B cell (primary cell): ENCODE measurements at regions not wholly inside any gene's neighbourhood (a gene's known extent, or its start where the extent isn't known, plus 50 kb on each side); places are given as distances from the start of the nearest gene placed in this dataset.

ENCODE experiments used
- ATAC-seq: fragments of 200-7000 bp; cut with Tn5 transposase; one replicate; pipeline ENCODE4 v1.10.0; 2021; ENCODE audit warnings: low read depth, mild to moderate bottlenecking, moderate number of reproducible peaks, moderate library complexity
- CTCF ChIA-PET: fragments of 350-600 bp; sonication (Branson Sonifier 250); formaldehyde crosslinking; loops from one replicate; lab custom pipeline; 2021; ENCODE audit warnings: antibody characterized with exemption, inconsistent platforms; lab: Charles Lee
- POLR2A ChIA-PET: fragments of 350-600 bp; sonication (Branson Sonifier 250); formaldehyde crosslinking; loops from one replicate; lab custom pipeline; 2021; ENCODE audit warnings: antibody characterized with exemption; lab: Charles Lee
- DNase-seq: peaks from one replicate; pipeline ENCODE4 v3.0.0; 2013
- H2AFZ ChIP-seq: 2 replicates; pipeline ENCODE4 v1.6.1; 2012; ENCODE audit warnings: mild to moderate bottlenecking, low read depth, low read length; ENCODE audit not compliant: insufficient read depth, poor library complexity, severe bottlenecking
- H3K27ac ChIP-seq, 2 donors: 1 replicate in 1 of 2; 2 replicates in 1 of 2; pipeline ENCODE4 v1.5.1; 2012 to 2013; ENCODE audit warnings: low read length in 2 of 2, mild to moderate bottlenecking in 2 of 2, moderate library complexity in 1 of 2
- H3K27me3 ChIP-seq, 4 experiments: fragments of 200-600 bp in 1 of 4; sonication (generic) in 1 of 4; replicated peaks in 1 of 4; 1 replicate in 2 of 4; 2 replicates in 2 of 4; pipeline versions ENCODE4 v1.6.1 to v1.7.0; 2013 to 2016; ENCODE audit warnings: low read length in 3 of 4, mild to moderate bottlenecking in 2 of 4, mixed read lengths in 1 of 4, moderate library complexity in 1 of 4; ENCODE audit not compliant: insufficient read depth in 4 of 4, control insufficient read depth in 3 of 4; ENCODE audit errors: control extremely low read depth in 1 of 4
- H3K36me3 ChIP-seq, 2 experiments: replicated peaks in 1 of 2; 1 replicate in 1 of 2; 2 replicates in 1 of 2; pipeline versions ENCODE4 v1.6.1 to v1.7.1; 2013; ENCODE audit warnings: low read length in 1 of 2; ENCODE audit not compliant: insufficient read depth in 2 of 2, control insufficient read depth in 1 of 2; ENCODE audit errors: control extremely low read depth in 1 of 2, extremely low read depth in 1 of 2
- H3K4me1 ChIP-seq, 2 donors: fragments of 200-600 bp in 1 of 2; sonication (generic) in 1 of 2; 1 replicate in 1 of 2; 2 replicates in 1 of 2; pipeline versions ENCODE4 v1.5.1 to v1.6.1; 2013 to 2017; ENCODE audit warnings: low read length in 2 of 2; ENCODE audit not compliant: control insufficient read depth in 2 of 2, insufficient read depth in 2 of 2
- H3K4me2 ChIP-seq: replicated peaks from 2 replicates; pipeline ENCODE3; 2012; ENCODE audit warnings: mild to moderate bottlenecking, low read depth, low read length; ENCODE audit not compliant: poor library complexity, severe bottlenecking
- H3K4me3 ChIP-seq, 5 experiments: fragments of 200-600 bp in 1 of 5; sonication (generic) in 1 of 5; 1 replicate in 3 of 5; 2 replicates in 2 of 5; pipeline versions ENCODE4 v1.5.1 to v1.7.0; 2011 to 2016; ENCODE audit warnings: low read length in 4 of 5, mild to moderate bottlenecking in 4 of 5, low read depth in 2 of 5, control low read depth in 1 of 5, moderate library complexity in 1 of 5; ENCODE audit not compliant: insufficient read depth in 1 of 5; ENCODE audit errors: control extremely low read depth in 1 of 5, extremely low read depth in 1 of 5
- H3K79me2 ChIP-seq: fragments of 200-600 bp; sonication (generic); one replicate; pipeline ENCODE4 v1.6.0; 2016; ENCODE audit warnings: low read length; ENCODE audit not compliant: control insufficient read depth, insufficient read depth
- H3K9ac ChIP-seq: fragments of 200-600 bp; sonication (generic); 2 replicates; pipeline ENCODE4 v1.6.1; 2017; ENCODE audit warnings: mild to moderate bottlenecking, low read length, moderate library complexity
- H3K9me3 ChIP-seq, 3 donors: one replicate each; pipeline versions ENCODE4 v1.6.1 to v1.7.1; 2013; ENCODE audit warnings: low read length in 2 of 3; ENCODE audit not compliant: control insufficient read depth in 2 of 3, insufficient read depth in 1 of 3; ENCODE audit errors: control extremely low read depth in 1 of 3
- H4K20me1 ChIP-seq: 2 replicates; pipeline ENCODE4 v1.6.0; 2012; ENCODE audit warnings: mild to moderate bottlenecking, low read length; ENCODE audit not compliant: insufficient read depth, control insufficient read depth, poor library complexity, severe bottlenecking
- H3K27ac Mint-ChIP-seq: one replicate; pipeline ENCODE4 v1.8.0; 2021; ENCODE audit warnings: mixed read lengths
- H3K27me3 Mint-ChIP-seq: one replicate; pipeline ENCODE4 v1.8.0; 2021; ENCODE audit warnings: mixed read lengths
- H3K4me1 Mint-ChIP-seq: one replicate; pipeline ENCODE4 v1.8.0; 2021; ENCODE audit warnings: mixed read lengths
- H3K4me3 Mint-ChIP-seq: one replicate; pipeline ENCODE4 v1.8.0; 2021; ENCODE audit warnings: mixed read lengths
- H3K9me3 Mint-ChIP-seq: one replicate; pipeline ENCODE4 v1.8.0; 2022; ENCODE audit warnings: mixed read lengths; ENCODE audit not compliant: insufficient read depth
- CTCF ChIP-seq: fragments of 200-600 bp; IDR thresholded peaks from one replicate; pipeline ENCODE4 v1.8.0; 2022; ENCODE audit warnings: antibody characterized with exemption, mild to moderate bottlenecking
- EZH2 ChIP-seq: IDR thresholded peaks from 2 replicates; pipeline ENCODE4 v1.6.1; 2012; ENCODE audit warnings: borderline replicate concordance, low read depth, mild to moderate bottlenecking, moderate library complexity, low read length; ENCODE audit not compliant: insufficient read depth, poor library complexity, severe bottlenecking
- intact Hi-C: fragments of 100-400 bp; cut with micrococcal nuclease; formaldehyde crosslinking; loops from one replicate; pipeline ENCODE4 v1.10.0; 2022

- H3K4me1 ChIP-seq = no peaks in the 10 kb centered on the region
- Mint-ChIP-seq H3K27me3 (no peaks in the 10 kb centered on the region), H3K4me1 (no peaks in the 10 kb centered on the region), H3K4me3 (no peak overlapping the region), H3K9me3 (no peaks in the 10 kb centered on the region), H3K27ac (no peak overlapping the region)
- no peak overlapping the region for H3K4me3 ChIP-seq
- intact Hi-C loops = no loop called here
- CTCF ChIA-PET = no interaction called here
- ATAC-seq (no peak), DNase-seq (no peak)
- H3K9me3 ChIP-seq = peaks cover 0 to 1% (median 0%) of the 10 kb centered on the region in 3 donors
- H3K27ac ChIP-seq = no peak overlapping the region
- H4K20me1 ChIP-seq = no peaks in the 10 kb centered on the region
- H3K79me2 ChIP-seq = no peaks in the 10 kb centered on the region
- no peak overlapping the region for H3K4me2 ChIP-seq
- no peak overlapping the region for H3K9ac ChIP-seq
- H3K36me3 ChIP-seq = no peaks in the 10 kb centered on the region
- no peak overlapping the region for H2AFZ ChIP-seq
- POLR2A ChIA-PET = no interaction called here
- TF ChIP-seq EZH2 (no peak), CTCF (no peak)
- no peaks in the 10 kb centered on the region for H3K27me3 ChIP-seq
These were observed 397.3 kb upstream of the CCDC179 start for GRCh38 chr11:23257556-23257955.

GRCh38 chr11:23263466-23263865 lies 403.2 kb upstream of the CCDC179 start:
- Histone ChIP-seq H2AFZ (no peak overlapping the region), H3K9me3 (no peaks in the 10 kb centered on the region), H3K4me1 (no peaks in the 10 kb centered on the region), H3K9ac (no peak overlapping the region), H3K27ac (no peak overlapping the region), H3K79me2 (no peaks in the 10 kb centered on the region), H4K20me1 (no peaks in the 10 kb centered on the region), H3K27me3 (no peaks in the 10 kb centered on the region), H3K36me3 (no peaks in the 10 kb centered on the region), H3K4me3 (no peak overlapping the region), H3K4me2 (no peak overlapping the region)
- Mint-ChIP-seq H3K27ac (no peak overlapping the region), H3K9me3 (no peaks in the 10 kb centered on the region), H3K4me3 (no peak overlapping the region), H3K27me3 (no peaks in the 10 kb centered on the region), H3K4me1 (no peaks in the 10 kb centered on the region)
- ATAC-seq (no peak), DNase-seq (no peak)
- intact Hi-C loops = no loop called here
- POLR2A ChIA-PET = no interaction called here
- CTCF ChIA-PET = no interaction called here
- no peak for TF ChIP-seq EZH2
- no peak for TF ChIP-seq CTCF
